Spleen (tissue), 11 donors: ENCODE measurements at regions not wholly inside any gene's neighbourhood (a gene's known extent, or its start where the extent isn't known, plus 50 kb on each side); places are given as distances from the start of the nearest gene placed in this dataset.

Experiments used
- DNase-seq: peaks from one replicate; pipeline ENCODE4 v3.0.0-alpha.2; 2020
- H3K27ac ChIP-seq, 8 donors: fragments of 200-600 bp; sonication (generic) in 7 of 8; 1 replicate in 4 of 8; 2 replicates in 4 of 8; pipeline versions ENCODE4 v1.5.0 to v1.8.0; 2016 to 2021; ENCODE audit warnings: inconsistent platforms in 4 of 8, mild to moderate bottlenecking in 4 of 8, moderate library complexity in 1 of 8
- H3K27me3 ChIP-seq, 7 donors: fragments of 200-600 bp; sonication (generic) in 6 of 7; replicated peaks in 1 of 7; 1 replicate in 4 of 7; 2 replicates in 3 of 7; pipeline versions ENCODE4 v1.5.0 to v1.8.0; 2016 to 2021; ENCODE audit warnings: inconsistent platforms in 3 of 7, mild to moderate bottlenecking in 1 of 7
- H3K36me3 ChIP-seq, 6 donors: fragments of 200-600 bp; sonication (generic) in 5 of 6; 1 replicate in 4 of 6; 2 replicates in 2 of 6; pipeline versions ENCODE4 v1.5.0 to v1.8.0; 2016 to 2021; ENCODE audit warnings: inconsistent platforms in 2 of 6
- H3K4me1 ChIP-seq, 6 donors: fragments of 200-600 bp; sonication (generic) in 5 of 6; 1 replicate in 3 of 6; 2 replicates in 3 of 6; pipeline versions ENCODE4 v1.5.0 to v1.8.0; 2016 to 2021; ENCODE audit warnings: inconsistent platforms in 3 of 6
- H3K4me3 ChIP-seq, 8 donors: fragments of 200-600 bp; sonication (generic) in 7 of 8; 1 replicate in 4 of 8; 2 replicates in 4 of 8; pipeline versions ENCODE4 v1.5.0 to v1.8.0; 2016 to 2021; ENCODE audit warnings: inconsistent platforms in 4 of 8, mild to moderate bottlenecking in 4 of 8, moderate library complexity in 2 of 8
- H3K9me3 ChIP-seq, 8 donors: fragments of 200-600 bp; sonication (generic) in 7 of 8; 1 replicate in 4 of 8; 2 replicates in 4 of 8; pipeline versions ENCODE4 v1.5.0 to v1.8.0; 2016 to 2021; ENCODE audit warnings: inconsistent platforms in 4 of 8
- CTCF ChIP-seq, 11 experiments: fragments of 200-600 bp in 7 of 11; fragments of 450-650 bp in 4 of 11; sonication (generic) in 4 of 11; IDR thresholded peaks in 8 of 11; conservative IDR thresholded peaks in 3 of 11; 1 replicate in 7 of 11; 2 replicates in 4 of 11; pipeline versions ENCODE4 v1.4.0 to v1.8.0; 2016 to 2021; ENCODE audit warnings: antibody characterized with exemption in 11 of 11, inconsistent platforms in 4 of 11, mild to moderate bottlenecking in 1 of 11
- POLR2A ChIP-seq, 3 donors: fragments of 450-650 bp; IDR thresholded peaks; one replicate each; pipeline ENCODE4 v1.5.1; 2017; ENCODE audit warnings: antibody characterized with exemption in 3 of 3, mild to moderate bottlenecking in 1 of 3
- POLR2AphosphoS5 ChIP-seq, 3 donors: sonication (generic); formaldehyde crosslinking; IDR thresholded peaks; one replicate each; pipeline ENCODE4 v1.5.1; 2017; ENCODE audit warnings: antibody characterized with exemption in 3 of 3
- WGBS, 5 donors: extraction: QIAGEN DNeasy Blood & Tissue Kit in 3 of 5; methylation state at CpG; one replicate each; pipeline versions ENCODE4 v1.1.5 to v1.1.7; 2013 to 2018; 5-methylcytosine and 5-hydroxymethylcytosine counted together
- intact Hi-C: fragments of 100-400 bp; cut with DNase I; formaldehyde crosslinking; loops from one replicate; pipeline ENCODE4 v1.15.0; 2023; ENCODE audit warnings: low total_unique reads
- donor health status: healthy with polysubstance abuse.
- donor health status: DM: no; HTN: no; CAD: no; lungs with moderate emphysema.
- donor health status: DM: no; HTN: no; CAD: no.
- donor health status: Bipolar disorder and iron deficiency.
- donor health status: healthy.
- donor health status: DM: no; HTN: no; CAD: no.
- donor health status: DM: yes; HTN: yes; CAD: no.

- Histone ChIP-seq H3K36me3 (no peaks in the 10 kb centered on the region), H3K27me3 (no peaks in the 10 kb centered on the region)
- DNase-seq, result no peak
These were observed 292.0 kb downstream of the ASXL3 start for GRCh38 chr18:33870059-33870458.

GRCh38 chr18:33866386-33866785 lies 288.4 kb downstream of the ASXL3 start:
- H3K9me3 ChIP-seq, result peaks cover 4 to 32% (median 29%) of the 10 kb centered on the region in 8 donors
- no peaks in the 10 kb centered on the region for H3K4me1 ChIP-seq
- TF ChIP-seq POLR2AphosphoS5 (IDR thresholded peaks at IDR 0.05) (no peak), CTCF (IDR thresholded peaks at IDR 0.05 in 8 of 11, conservative IDR thresholded peaks at IDR 0.05 in 3 of 11) (no peak), POLR2A (IDR thresholded peaks at IDR 0.05) (no peak)
- no peaks in the 10 kb centered on the region for H3K36me3 ChIP-seq
- 63 to 77% (median 70%) methylated on average over 1 of the region's 1 CpG for whole genome bisulfite sequencing, 5 donors
- H3K27me3 ChIP-seq, result no peaks in the 10 kb centered on the region
- H3K4me3 ChIP-seq, result no peak overlapping the region
- intact Hi-C loops, result no loop called here
- no peak overlapping the region for H3K27ac ChIP-seq
- no peak for DNase-seq

More at GRCh38 chr18:33870059-33870458, 292.0 kb downstream of the ASXL3 start:
- H3K4me1 ChIP-seq, result no peaks in the 10 kb centered on the region
- H3K27ac ChIP-seq, result no peak overlapping the region
- TF ChIP-seq CTCF (IDR thresholded peaks at IDR 0.05 in 8 of 11, conservative IDR thresholded peaks at IDR 0.05 in 3 of 11) (no peak), POLR2A (IDR thresholded peaks at IDR 0.05) (no peak), POLR2AphosphoS5 (IDR thresholded peaks at IDR 0.05) (no peak)
- no peak overlapping the region for H3K4me3 ChIP-seq
- intact Hi-C loops, result no loop called here
- peaks cover 0 to 4% (median under 1%) of the 10 kb centered on the region in 8 donors for H3K9me3 ChIP-seq

GRCh38 chr18:33863912-33864311 lies 285.9 kb downstream of the ASXL3 start:
- H3K4me1 ChIP-seq, result no peaks in the 10 kb centered on the region
- no peak for DNase-seq
- H3K27me3 ChIP-seq, result no peaks in the 10 kb centered on the region
- intact Hi-C loops, result no loop called here
- H3K9me3 ChIP-seq, result peaks cover 4 to 38% (median 29%) of the 10 kb centered on the region in 8 donors
- H3K27ac ChIP-seq, result no peak overlapping the region
- TF ChIP-seq POLR2A (IDR thresholded peaks at IDR 0.05) (no peak), POLR2AphosphoS5 (IDR thresholded peaks at IDR 0.05) (no peak), CTCF (IDR thresholded peaks at IDR 0.05 in 8 of 11, conservative IDR thresholded peaks at IDR 0.05 in 3 of 11) (no peak)
- WGBS, 5 donors, result 96 to 100% (median 97%) methylated on average over 1 of the region's 1 CpG
- H3K36me3 ChIP-seq, result no peaks in the 10 kb centered on the region
- no peak overlapping the region for H3K4me3 ChIP-seq

- intact Hi-C loops, result no loop called here
- DNase-seq, result no peak
- Histone ChIP-seq H3K27me3 (no peaks in the 10 kb centered on the region), H3K9me3 (peaks cover 0 to 4% (median 0%) of the 10 kb centered on the region in 8 donors), H3K36me3 (no peaks in the 10 kb centered on the region), H3K4me1 (no peaks in the 10 kb centered on the region), H3K27ac (no peak overlapping the region), H3K4me3 (no peak overlapping the region)
- TF ChIP-seq POLR2AphosphoS5 (IDR thresholded peaks at IDR 0.05), result no peak
- TF ChIP-seq CTCF (IDR thresholded peaks at IDR 0.05 in 8 of 11, conservative IDR thresholded peaks at IDR 0.05 in 3 of 11), result no peak
- WGBS, 5 donors, result 92 to 99% (median 98%) methylated on average over 2 of the region's 2 CpGs
These were observed 276.8 kb downstream of the ASXL3 start for GRCh38 chr18:33854827-33855139.
